ACC112 (cell line): ENCODE measurements at regions not wholly inside any gene's neighbourhood (a gene's known extent, or its start where the extent isn't known, plus 50 kb on each side); places are given as distances from the start of the nearest gene placed in this dataset.
A peak's percentile ranks its signal among the peaks of the same experiment; 100 is the strongest.

Experiments used
- H2AFZ ChIP-seq: fragments of 200-600 bp; sonication (generic); one replicate; pipeline ENCODE4 v1.6.0; 2017; ENCODE audit warnings: antibody characterized with exemption, low read length; ENCODE audit not compliant: unreplicated experiment
- H3K27ac ChIP-seq: fragments of 200-600 bp; sonication (generic); 2 replicates; pipeline ENCODE4 v1.5.1; 2014; ENCODE audit warnings: low read depth, mild to moderate bottlenecking, antibody characterized with exemption, low read length, moderate library complexity
- H3K27me3 ChIP-seq: fragments of 200-600 bp; sonication (generic); 2 replicates; pipeline ENCODE4 v1.6.1; 2014; ENCODE audit warnings: mild to moderate bottlenecking, antibody characterized with exemption, low read length, moderate library complexity, mixed read lengths; ENCODE audit not compliant: insufficient read depth
- H3K36me3 ChIP-seq: fragments of 200-600 bp; sonication (generic); 2 replicates; pipeline ENCODE4 v1.6.1; 2016; ENCODE audit warnings: mild to moderate bottlenecking, antibody characterized with exemption, low read length, moderate library complexity, mixed read lengths; ENCODE audit not compliant: insufficient read depth
- H3K4me1 ChIP-seq: fragments of 200-600 bp; sonication (generic); one replicate; pipeline ENCODE4 v1.6.1; 2016; ENCODE audit warnings: low read length, mixed read lengths; ENCODE audit not compliant: insufficient read depth, unreplicated experiment, control insufficient read depth
- H3K4me3 ChIP-seq: fragments of 200-600 bp; sonication (generic); 2 replicates; pipeline ENCODE4 v1.5.1; 2014; ENCODE audit warnings: mild to moderate bottlenecking, low read depth, low read length
- H3K79me2 ChIP-seq: fragments of 200-600 bp; sonication (generic); one replicate; pipeline ENCODE4 v1.6.0; 2016; ENCODE audit warnings: low read length; ENCODE audit not compliant: control insufficient read depth, unreplicated experiment, insufficient read depth

GRCh38 chr1:56202186-56202585 is 377.2 kb downstream of the PLPP3 start:
- H3K27me3 ChIP-seq = no peaks in the 10 kb centered on the region
- no peak overlapping the region for H3K27ac ChIP-seq
- H3K4me1 ChIP-seq = no peaks in the 10 kb centered on the region
- H3K36me3 ChIP-seq = no peaks in the 10 kb centered on the region
- H2AFZ ChIP-seq = no peak overlapping the region
- H3K4me3 ChIP-seq = no peak overlapping the region
- no peaks in the 10 kb centered on the region for H3K79me2 ChIP-seq

GRCh38 chr1:56200896-56201295 is 378.5 kb downstream of the PLPP3 start:
- H3K4me1 ChIP-seq = no peaks in the 10 kb centered on the region
- H3K27ac ChIP-seq = no peak overlapping the region
- H2AFZ ChIP-seq = no peak overlapping the region
- H3K27me3 ChIP-seq = no peaks in the 10 kb centered on the region
- H3K36me3 ChIP-seq = no peaks in the 10 kb centered on the region
- H3K79me2 ChIP-seq = no peaks in the 10 kb centered on the region
- H3K4me3 ChIP-seq = no peak overlapping the region

- no peaks in the 10 kb centered on the region for H3K4me1 ChIP-seq
- no peaks in the 10 kb centered on the region for H3K27me3 ChIP-seq
- no peak overlapping the region for H3K27ac ChIP-seq
- H3K36me3 ChIP-seq = no peaks in the 10 kb centered on the region
- H3K4me3 ChIP-seq = no peak overlapping the region
- H2AFZ ChIP-seq = no peak overlapping the region
- no peaks in the 10 kb centered on the region for H3K79me2 ChIP-seq
These were observed 378.9 kb downstream of the PLPP3 start for GRCh38 chr1:56200442-56200841.

GRCh38 chr1:56199956-56200355 is 379.4 kb downstream of the PLPP3 start:
- Histone ChIP-seq H3K4me3 (no peak overlapping the region), H3K36me3 (no peaks in the 10 kb centered on the region), H3K27me3 (no peaks in the 10 kb centered on the region), H3K79me2 (no peaks in the 10 kb centered on the region), H3K27ac (no peak overlapping the region), H2AFZ (no peak overlapping the region), H3K4me1 (no peaks in the 10 kb centered on the region)

- Histone ChIP-seq H3K4me1 (no peaks in the 10 kb centered on the region), H3K27ac (no peak overlapping the region), H3K36me3 (no peaks in the 10 kb centered on the region), H2AFZ (no peak overlapping the region), H3K79me2 (no peaks in the 10 kb centered on the region), H3K27me3 (no peaks in the 10 kb centered on the region), H3K4me3 (no peak overlapping the region)
These were observed 380.3 kb downstream of the PLPP3 start for GRCh38 chr1:56199061-56199460.

GRCh38 chr1:56197946-56198345 is 381.4 kb downstream of the PLPP3 start:
- Histone ChIP-seq H3K79me2 (no peaks in the 10 kb centered on the region), H3K4me1 (no peaks in the 10 kb centered on the region), H2AFZ (no peak overlapping the region), H3K27ac (no peak overlapping the region), H3K4me3 (no peak overlapping the region), H3K36me3 (no peaks in the 10 kb centered on the region), H3K27me3 (no peaks in the 10 kb centered on the region)

- no peaks in the 10 kb centered on the region for H3K27me3 ChIP-seq
- no peaks in the 10 kb centered on the region for H3K4me1 ChIP-seq
- H2AFZ ChIP-seq = no peak overlapping the region
- no peaks in the 10 kb centered on the region for H3K79me2 ChIP-seq
- no peak overlapping the region for H3K4me3 ChIP-seq
- no peaks in the 10 kb centered on the region for H3K36me3 ChIP-seq
- no peak overlapping the region for H3K27ac ChIP-seq
These were observed 382.5 kb downstream of the PLPP3 start for GRCh38 chr1:56196839-56197238.

GRCh38 chr1:56194701-56195300 is 384.6 kb downstream of the PLPP3 start:
- Histone ChIP-seq H3K27me3 (no peaks in the 10 kb centered on the region), H3K4me3 (no peak overlapping the region), H3K27ac (no peak overlapping the region), H3K36me3 (no peaks in the 10 kb centered on the region), H3K4me1 (peaks cover 12% of the 10 kb centered on the region), H2AFZ (no peak overlapping the region), H3K79me2 (no peaks in the 10 kb centered on the region)

- Histone ChIP-seq H3K27me3 (no peaks in the 10 kb centered on the region), H3K36me3 (no peaks in the 10 kb centered on the region), H3K79me2 (no peaks in the 10 kb centered on the region), H3K4me1 (peaks cover 12% of the 10 kb centered on the region), H3K4me3 (no peak overlapping the region), H2AFZ (no peak overlapping the region), H3K27ac (no peak overlapping the region)
These were observed 385.7 kb downstream of the PLPP3 start for GRCh38 chr1:56193656-56194055.

- Histone ChIP-seq H3K27me3 (no peaks in the 10 kb centered on the region), H3K4me3 (no peak overlapping the region), H3K4me1 (peaks cover 12% of the 10 kb centered on the region), H2AFZ (peak overlapping the region; percentile 64), H3K79me2 (no peaks in the 10 kb centered on the region), H3K27ac (peak overlapping the region; percentile 45), H3K36me3 (no peaks in the 10 kb centered on the region)
These were observed 388.0 kb downstream of the PLPP3 start for GRCh38 chr1:56191369-56191768.

- peaks cover 12% of the 10 kb centered on the region for H3K4me1 ChIP-seq
- no peaks in the 10 kb centered on the region for H3K36me3 ChIP-seq
- peak overlapping the region; percentile 64 for H2AFZ ChIP-seq
- no peak overlapping the region for H3K4me3 ChIP-seq
- no peaks in the 10 kb centered on the region for H3K27me3 ChIP-seq
- peak overlapping the region; percentile 45 for H3K27ac ChIP-seq
- no peaks in the 10 kb centered on the region for H3K79me2 ChIP-seq
These were observed 388.5 kb downstream of the PLPP3 start for GRCh38 chr1:56190806-56191365.
